ENCODE measurements at regions not wholly inside any gene's neighbourhood (a gene's known extent, or its start where the extent isn't known, plus 50 kb on each side); places are given as distances from the start of the nearest gene placed in this dataset.
A peak's percentile ranks its signal among the peaks of the same experiment; 100 is the strongest.

DNA sequence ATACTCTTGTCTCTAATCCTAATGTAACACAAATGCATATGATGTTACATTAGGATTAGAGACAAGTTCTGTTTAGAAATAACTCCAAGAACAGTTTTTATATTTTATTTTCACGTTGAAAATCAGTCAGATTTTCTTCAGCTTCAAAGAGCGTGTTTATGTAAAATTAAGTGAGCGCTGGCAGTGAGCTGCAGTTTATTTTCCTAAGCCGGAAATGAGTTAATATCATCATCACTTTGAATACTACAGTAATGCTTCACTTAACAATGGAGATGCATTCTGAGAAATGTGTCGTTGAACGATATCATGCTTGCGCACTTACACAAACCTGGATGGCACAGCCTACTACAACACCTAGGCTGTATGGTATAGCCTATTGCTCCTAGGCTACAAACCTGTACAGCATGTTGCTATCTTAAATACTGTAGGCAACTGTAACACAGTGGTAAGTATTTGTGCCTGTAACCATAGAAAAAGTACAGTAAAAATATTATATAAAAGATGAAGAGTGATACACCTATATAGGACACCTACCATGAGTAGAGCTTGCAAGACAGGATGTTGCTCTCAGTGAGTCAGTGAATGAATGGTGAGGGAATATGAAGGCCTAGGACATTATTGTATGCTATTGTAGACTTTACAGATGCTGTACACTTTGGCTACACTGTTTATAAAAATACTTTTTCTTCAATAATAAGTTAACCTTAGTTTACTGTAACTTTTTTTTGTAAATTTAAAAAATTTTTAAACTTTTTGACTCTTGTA is 65.9 kb upstream of the C5orf46 start:
- Histone ChIP-seq H3K27me3 (ENCODE audit: insufficient read depth, low read length) (no peaks in the 10 kb centered on the region), H3K27ac (ENCODE audit: low read depth, low read length) (no peak overlapping the region), H2AFZ (ENCODE audit: low read depth, low read length) (no peak overlapping the region), H3K9ac (ENCODE audit: low read length) (no peak overlapping the region), H3K4me1 (ENCODE audit: insufficient read depth, low read length) (no peaks in the 10 kb centered on the region), H4K20me1 (ENCODE audit: insufficient read depth, low read length) (no peaks in the 10 kb centered on the region), H3K9me3 (ENCODE audit: insufficient read depth, low read depth, low read length) (no peaks in the 10 kb centered on the region), H3K36me3 (ENCODE audit: insufficient read depth, low read length) (no peaks in the 10 kb centered on the region), H3K4me2 (ENCODE audit: low read length) (no peak overlapping the region), H3K79me2 (ENCODE audit: insufficient read depth, low read length) (no peaks in the 10 kb centered on the region), H3K4me3 (ENCODE audit: insufficient read depth, low read depth, low read length) (no peak overlapping the region)
- H3K4me1 Mint-ChIP-seq (ENCODE audit: low read depth, unreplicated experiment), result no peaks in the 10 kb centered on the region
- H3K4me3 Mint-ChIP-seq (ENCODE audit: unreplicated experiment), result no peak overlapping the region
- no peak overlapping the region for H3K27ac Mint-ChIP-seq (ENCODE audit: unreplicated experiment)
- FAIRE-seq (no peak), DNase-seq (ENCODE audit: low read depth) (no peak)
- no peaks in the 10 kb centered on the region for H3K36me3 Mint-ChIP-seq (ENCODE audit: low read depth, unreplicated experiment)
- TF ChIP-seq EZH2 (IDR thresholded peaks at IDR 0.05; ENCODE audit: insufficient read depth, low read length), result no peak
- TF ChIP-seq, protein P1, sequence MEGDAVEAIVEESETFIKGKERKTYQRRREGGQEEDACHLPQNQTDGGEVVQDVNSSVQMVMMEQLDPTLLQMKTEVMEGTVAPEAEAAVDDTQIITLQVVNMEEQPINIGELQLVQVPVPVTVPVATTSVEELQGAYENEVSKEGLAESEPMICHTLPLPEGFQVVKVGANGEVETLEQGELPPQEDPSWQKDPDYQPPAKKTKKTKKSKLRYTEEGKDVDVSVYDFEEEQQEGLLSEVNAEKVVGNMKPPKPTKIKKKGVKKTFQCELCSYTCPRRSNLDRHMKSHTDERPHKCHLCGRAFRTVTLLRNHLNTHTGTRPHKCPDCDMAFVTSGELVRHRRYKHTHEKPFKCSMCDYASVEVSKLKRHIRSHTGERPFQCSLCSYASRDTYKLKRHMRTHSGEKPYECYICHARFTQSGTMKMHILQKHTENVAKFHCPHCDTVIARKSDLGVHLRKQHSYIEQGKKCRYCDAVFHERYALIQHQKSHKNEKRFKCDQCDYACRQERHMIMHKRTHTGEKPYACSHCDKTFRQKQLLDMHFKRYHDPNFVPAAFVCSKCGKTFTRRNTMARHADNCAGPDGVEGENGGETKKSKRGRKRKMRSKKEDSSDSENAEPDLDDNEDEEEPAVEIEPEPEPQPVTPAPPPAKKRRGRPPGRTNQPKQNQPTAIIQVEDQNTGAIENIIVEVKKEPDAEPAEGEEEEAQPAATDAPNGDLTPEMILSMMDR (IDR thresholded peaks at IDR 0.05; ENCODE audit: insufficient read depth, low read depth, low read length), result no peak
- no peaks in the 10 kb centered on the region for H3K27me3 Mint-ChIP-seq (ENCODE audit: low read depth, unreplicated experiment)
- no peaks in the 10 kb centered on the region for H3K9me3 Mint-ChIP-seq (ENCODE audit: unreplicated experiment)

- no peak overlapping the region for H3K9ac ChIP-seq (ENCODE audit: low read length)
- DNase-seq (ENCODE audit: low read depth) (no peak), FAIRE-seq (no peak)
- no peak overlapping the region for H3K27ac ChIP-seq (ENCODE audit: low read depth, low read length)
- H3K36me3 ChIP-seq (ENCODE audit: insufficient read depth, low read length), result no peaks in the 10 kb centered on the region
- Mint-ChIP-seq H3K4me1 (ENCODE audit: low read depth, unreplicated experiment) (no peaks in the 10 kb centered on the region), H3K27me3 (ENCODE audit: low read depth, unreplicated experiment) (no peaks in the 10 kb centered on the region), H3K4me3 (ENCODE audit: unreplicated experiment) (no peak overlapping the region), H3K9me3 (ENCODE audit: unreplicated experiment) (no peaks in the 10 kb centered on the region), H3K36me3 (ENCODE audit: low read depth, unreplicated experiment) (no peaks in the 10 kb centered on the region), H3K27ac (ENCODE audit: unreplicated experiment) (no peak overlapping the region)
- no peak overlapping the region for H2AFZ ChIP-seq (ENCODE audit: low read depth, low read length)
- H3K27me3 ChIP-seq (ENCODE audit: insufficient read depth, low read length), result no peaks in the 10 kb centered on the region
- H3K9me3 ChIP-seq (ENCODE audit: insufficient read depth, low read depth, low read length), result no peaks in the 10 kb centered on the region
- H3K4me2 ChIP-seq (ENCODE audit: low read length), result no peak overlapping the region
- no peaks in the 10 kb centered on the region for H3K4me1 ChIP-seq (ENCODE audit: insufficient read depth, low read length)
- TF ChIP-seq EZH2 (IDR thresholded peaks at IDR 0.05; ENCODE audit: insufficient read depth, low read length), result no peak
- H3K79me2 ChIP-seq (ENCODE audit: insufficient read depth, low read length), result no peaks in the 10 kb centered on the region
- H4K20me1 ChIP-seq (ENCODE audit: insufficient read depth, low read length), result no peaks in the 10 kb centered on the region
- H3K4me3 ChIP-seq (ENCODE audit: insufficient read depth, low read depth, low read length), result no peak overlapping the region
Observed at GRCh38 chr5:147971472-147971871, 65.1 kb upstream of the C5orf46 start.

DNA sequence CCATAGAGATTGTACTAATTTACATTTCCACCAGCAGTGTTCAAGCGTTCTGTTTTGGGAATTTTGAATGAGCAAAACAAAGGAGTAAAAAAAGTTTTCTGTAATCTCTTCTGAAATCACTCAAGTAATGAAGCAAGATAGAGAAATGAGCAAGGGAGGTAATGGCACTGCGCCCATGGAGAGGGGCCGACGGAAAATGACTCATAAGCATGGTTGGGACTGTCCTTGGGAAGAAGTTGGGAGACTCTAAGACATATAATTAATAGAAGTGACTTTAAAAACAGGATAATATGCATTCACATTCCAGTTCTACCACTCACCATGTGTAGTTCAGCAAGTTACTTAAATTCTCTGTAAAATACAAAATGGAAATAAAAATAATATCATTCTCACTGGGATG is 62.5 kb upstream of the C5orf46 start:
- H3K27me3 Mint-ChIP-seq (ENCODE audit: low read depth, unreplicated experiment), result no peaks in the 10 kb centered on the region
- TF ChIP-seq, protein P1 (IDR thresholded peaks at IDR 0.05; ENCODE audit: insufficient read depth, low read depth, low read length), result no peak
- TF ChIP-seq EZH2 (IDR thresholded peaks at IDR 0.05; ENCODE audit: insufficient read depth, low read length), result no peak
- Histone ChIP-seq H3K36me3 (ENCODE audit: insufficient read depth, low read length) (no peaks in the 10 kb centered on the region), H3K4me1 (ENCODE audit: insufficient read depth, low read length) (no peaks in the 10 kb centered on the region), H3K4me3 (ENCODE audit: insufficient read depth, low read depth, low read length) (no peak overlapping the region), H3K9me3 (ENCODE audit: insufficient read depth, low read depth, low read length) (no peaks in the 10 kb centered on the region), H3K4me2 (ENCODE audit: low read length) (no peak overlapping the region), H3K9ac (ENCODE audit: low read length) (no peak overlapping the region), H4K20me1 (ENCODE audit: insufficient read depth, low read length) (no peaks in the 10 kb centered on the region), H3K27me3 (ENCODE audit: insufficient read depth, low read length) (no peaks in the 10 kb centered on the region), H3K79me2 (ENCODE audit: insufficient read depth, low read length) (no peaks in the 10 kb centered on the region), H2AFZ (ENCODE audit: low read depth, low read length) (no peak overlapping the region), H3K27ac (ENCODE audit: low read depth, low read length) (no peak overlapping the region)
- H3K9me3 Mint-ChIP-seq (ENCODE audit: unreplicated experiment), result no peaks in the 10 kb centered on the region
- no peaks in the 10 kb centered on the region for H3K36me3 Mint-ChIP-seq (ENCODE audit: low read depth, unreplicated experiment)
- peaks cover 3% of the 10 kb centered on the region for H3K4me1 Mint-ChIP-seq (ENCODE audit: low read depth, unreplicated experiment)
- no peak overlapping the region for H3K4me3 Mint-ChIP-seq (ENCODE audit: unreplicated experiment)
- H3K27ac Mint-ChIP-seq (ENCODE audit: unreplicated experiment), result no peak overlapping the region
- FAIRE-seq (no peak), DNase-seq (ENCODE audit: low read depth) (peak; percentile 42)

Data from astrocyte (in vitro differentiated cells and primary cell).